HK-2 (cell line): ENCODE measurements at regions not wholly inside any gene's neighbourhood (a gene's known extent, or its start where the extent isn't known, plus 50 kb on each side); places are given as distances from the start of the nearest gene placed in this dataset.
"Not testable (repeated sequence)": the region's sequence is repeated elsewhere in the genome, so short reads cannot be mapped to it uniquely, and the experiment has no call there.

Source experiments
- DNase-seq: peaks from one replicate; pipeline ENCODE4 v3.0.0-alpha.2; 2018; ENCODE audit not compliant: unreplicated experiment

- DNase-seq, result no peak
Observed at GRCh38 chr3:95750097-95750496, 1064.3 kb upstream of the EPHA6 start.

GRCh38 chr3:95751509-95751908, 1062.9 kb upstream of the EPHA6 start:
- no peak for DNase-seq

- no peak for DNase-seq
Observed at GRCh38 chr3:95752199-95752598, 1062.2 kb upstream of the EPHA6 start.

- no peak for DNase-seq
Observed at GRCh38 chr3:95758707-95759106, 1055.7 kb upstream of the EPHA6 start.

GRCh38 chr3:95759614-95760301, 1054.6 kb upstream of the EPHA6 start:
- no peak for DNase-seq

- DNase-seq, result no peak
Observed at GRCh38 chr3:95775486-95776094, 1038.8 kb upstream of the EPHA6 start.

GRCh38 chr3:95781598-95781997, 1032.8 kb upstream of the EPHA6 start:
- no peak for DNase-seq

- no peak for DNase-seq
Observed at GRCh38 chr3:95789111-95789510, 1025.3 kb upstream of the EPHA6 start.

- DNase-seq, result no peak
Observed at GRCh38 chr3:95797081-95797480, 1017.3 kb upstream of the EPHA6 start.

GRCh38 chr3:95798628-95799027, 1015.8 kb upstream of the EPHA6 start:
- DNase-seq, result no peak

- no peak for DNase-seq
Observed at GRCh38 chr3:95810462-95810861, 1003.9 kb upstream of the EPHA6 start.

GRCh38 chr3:95813244-95813643, 1001.1 kb upstream of the EPHA6 start:
- DNase-seq, result no peak

GRCh38 chr3:95815828-95816227, 998.6 kb upstream of the EPHA6 start:
- DNase-seq, result no peak

GRCh38 chr3:95826419-95826818, 988.0 kb upstream of the EPHA6 start:
- DNase-seq, result no peak

GRCh38 chr3:95832146-95832545, 982.2 kb upstream of the EPHA6 start:
- DNase-seq, result no peak

- DNase-seq, result not testable (repeated sequence)
Observed at GRCh38 chr3:95860628-95861027, 953.8 kb upstream of the EPHA6 start.

GRCh38 chr3:95883801-95884200, 930.6 kb upstream of the EPHA6 start:
- DNase-seq, result no peak

GRCh38 chr3:95886616-95887015, 927.8 kb upstream of the EPHA6 start:
- no peak for DNase-seq

GRCh38 chr3:95887114-95887513, 927.3 kb upstream of the EPHA6 start:
- no peak for DNase-seq

GRCh38 chr3:95894820-95895219, 919.6 kb upstream of the EPHA6 start:
- no peak for DNase-seq

GRCh38 chr3:95899494-95899893, 914.9 kb upstream of the EPHA6 start:
- no peak for DNase-seq

GRCh38 chr3:95899911-95900310, 914.5 kb upstream of the EPHA6 start:
- no peak for DNase-seq

- no peak for DNase-seq
Observed at GRCh38 chr3:95901948-95902347, 912.4 kb upstream of the EPHA6 start.

- DNase-seq, result no peak
Observed at GRCh38 chr3:95905182-95905581, 909.2 kb upstream of the EPHA6 start.
